GM18870 (cell line): ENCODE measurements at regions not wholly inside any gene's neighbourhood (a gene's known extent, or its start where the extent isn't known, plus 50 kb on each side); places are given as distances from the start of the nearest gene placed in this dataset.

Source experiments
- ATAC-seq: cut with Tn5 transposase; IDR thresholded peaks from one replicate; pipeline ENCODE4 v1.9.1; 2021; ENCODE audit warnings: moderate library complexity; ENCODE audit not compliant: unreplicated experiment

- ATAC-seq: no peak
These were observed 1143.8 kb upstream of the TENM4 start for GRCh38 chr11:80584661-80585060.

GRCh38 chr11:80569832-80570231 is 1129.0 kb upstream of the TENM4 start:
- ATAC-seq: no peak

GRCh38 chr11:80565231-80565630 is 1124.4 kb upstream of the TENM4 start:
- ATAC-seq: no peak

GRCh38 chr11:80562523-80563125 is 1121.8 kb upstream of the TENM4 start:
- ATAC-seq: no peak

- no peak for ATAC-seq
These were observed 1119.1 kb upstream of the TENM4 start for GRCh38 chr11:80559942-80560341.

- no peak for ATAC-seq
These were observed 1112.7 kb upstream of the TENM4 start for GRCh38 chr11:80553565-80553964.

GRCh38 chr11:80542704-80543103 is 1101.9 kb upstream of the TENM4 start:
- no peak for ATAC-seq

GRCh38 chr11:80538040-80538439 is 1097.2 kb upstream of the TENM4 start:
- no peak for ATAC-seq

- no peak for ATAC-seq
These were observed 1092.6 kb upstream of the TENM4 start for GRCh38 chr11:80533463-80533862.

- ATAC-seq: no peak
These were observed 1091.9 kb upstream of the TENM4 start for GRCh38 chr11:80532633-80533232.

- ATAC-seq: no peak
These were observed 1088.9 kb upstream of the TENM4 start for GRCh38 chr11:80529726-80530125.

GRCh38 chr11:80525663-80526405 is 1085.0 kb upstream of the TENM4 start:
- ATAC-seq: no peak

GRCh38 chr11:80524349-80524748 is 1083.5 kb upstream of the TENM4 start:
- ATAC-seq: no peak

- no peak for ATAC-seq
These were observed 1082.2 kb upstream of the TENM4 start for GRCh38 chr11:80523057-80523456.

GRCh38 chr11:80521592-80521991 is 1080.8 kb upstream of the TENM4 start:
- no peak for ATAC-seq

- no peak for ATAC-seq
These were observed 1079.7 kb upstream of the TENM4 start for GRCh38 chr11:80520507-80520887.

GRCh38 chr11:80519596-80520506 is 1079.0 kb upstream of the TENM4 start:
- no peak for ATAC-seq

- ATAC-seq: no peak
These were observed 1076.9 kb upstream of the TENM4 start for GRCh38 chr11:80517701-80518100.

GRCh38 chr11:80515097-80515496 is 1074.3 kb upstream of the TENM4 start:
- peak; percentile 70 for ATAC-seq

GRCh38 chr11:80512491-80512890 is 1071.7 kb upstream of the TENM4 start:
- no peak for ATAC-seq

GRCh38 chr11:80505771-80506170 is 1064.9 kb upstream of the TENM4 start:
- no peak for ATAC-seq
